ENCODE measurements at regions not wholly inside any gene's neighbourhood (a gene's known extent, or its start where the extent isn't known, plus 50 kb on each side); places are given as distances from the start of the nearest gene placed in this dataset.

DNA sequence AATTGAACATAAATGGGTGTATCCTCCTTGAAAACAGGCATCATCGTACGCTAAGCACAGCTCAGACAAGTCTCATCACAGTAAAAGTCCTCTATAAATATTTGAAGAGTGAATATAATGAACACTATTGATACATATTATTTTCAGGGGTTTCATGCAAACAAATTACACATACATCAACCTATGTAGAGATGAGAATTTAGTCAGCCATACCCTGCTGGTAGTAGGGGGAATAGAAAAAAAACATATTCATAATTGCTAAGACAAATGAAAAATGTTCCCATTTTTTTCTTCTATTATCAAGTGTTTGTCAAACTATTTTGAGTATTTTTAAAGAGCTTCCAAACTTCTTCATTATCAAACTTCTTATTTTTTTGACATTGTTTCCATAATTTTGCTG is 205.6 kb upstream of the SOX5 start:
- no peak for DNase-seq (ENCODE audit: low read depth, low spot score)
- Histone ChIP-seq H3K27ac (ENCODE audit: low read length) (no peak overlapping the region), H3K4me3 (ENCODE audit: low read length) (no peak overlapping the region), H3K4me1 (ENCODE audit: control insufficient read depth, insufficient read depth, low read length) (no peaks in the 10 kb centered on the region), H3K36me3 (ENCODE audit: control insufficient read depth, insufficient read depth, low read length) (no peaks in the 10 kb centered on the region), H3K27me3 (ENCODE audit: control insufficient read depth, insufficient read depth, low read length) (no peaks in the 10 kb centered on the region), H3K9me3 (ENCODE audit: control insufficient read depth, insufficient read depth, low read length) (no peaks in the 10 kb centered on the region)
- no CpG with 5 or more reads among the region's 2 CpGs for WGBS (ENCODE audit: insufficient coverage, insufficient read length)

DNA sequence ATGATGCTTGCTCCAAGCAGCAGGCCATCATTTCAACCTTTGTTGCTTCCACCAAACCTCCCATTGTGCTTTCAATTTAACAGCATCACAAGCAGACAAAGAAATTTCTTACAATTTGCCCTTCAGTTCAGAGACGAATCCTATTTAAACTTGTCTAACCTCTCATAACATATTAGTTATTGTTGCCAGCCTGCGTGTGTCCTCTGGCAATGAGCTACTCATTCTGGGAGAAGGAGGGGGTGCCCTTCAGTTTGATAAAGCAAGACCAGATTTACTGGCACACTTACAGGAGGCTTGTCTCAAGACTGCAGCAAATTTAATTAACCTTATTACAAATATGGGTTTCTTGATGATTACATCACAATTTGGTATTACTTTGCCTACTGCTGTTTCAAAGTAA is 203.6 kb upstream of the SOX5 start:
- Histone ChIP-seq H3K9me3 (ENCODE audit: control insufficient read depth, insufficient read depth, low read length) (no peaks in the 10 kb centered on the region), H3K27me3 (ENCODE audit: control insufficient read depth, insufficient read depth, low read length) (no peaks in the 10 kb centered on the region), H3K4me1 (ENCODE audit: control insufficient read depth, insufficient read depth, low read length) (no peaks in the 10 kb centered on the region), H3K4me3 (ENCODE audit: low read length) (no peak overlapping the region), H3K27ac (ENCODE audit: low read length) (no peak overlapping the region), H3K36me3 (ENCODE audit: control insufficient read depth, insufficient read depth, low read length) (no peaks in the 10 kb centered on the region)
- DNase-seq (ENCODE audit: low read depth, low spot score): no peak
- WGBS (ENCODE audit: insufficient coverage, insufficient read length): no CpG with 5 or more reads among the region's 2 CpGs

DNA sequence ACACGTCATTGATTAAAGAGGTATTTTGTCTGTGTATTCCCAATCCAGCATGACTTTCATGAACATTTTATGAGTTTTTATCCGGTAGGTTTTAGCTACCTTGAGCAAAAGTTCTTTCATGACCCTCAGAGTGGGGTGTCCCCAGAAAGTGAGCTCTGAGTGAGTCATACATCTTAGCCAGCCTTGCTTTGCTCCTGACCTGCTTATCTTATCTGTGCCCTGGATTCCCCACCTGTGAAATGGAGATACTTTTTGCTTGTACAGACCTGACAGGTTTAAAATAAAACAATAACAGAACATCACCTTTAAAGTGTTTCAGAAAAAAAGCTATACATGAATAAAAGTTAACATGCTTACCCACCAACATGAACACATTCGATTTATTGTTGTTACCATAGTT is 202.8 kb upstream of the SOX5 start:
- H3K27me3 ChIP-seq (ENCODE audit: control insufficient read depth, insufficient read depth, low read length): no peaks in the 10 kb centered on the region
- H3K27ac ChIP-seq (ENCODE audit: low read length): no peak overlapping the region
- H3K36me3 ChIP-seq (ENCODE audit: control insufficient read depth, insufficient read depth, low read length): no peaks in the 10 kb centered on the region
- H3K4me3 ChIP-seq (ENCODE audit: low read length): no peak overlapping the region
- WGBS (ENCODE audit: insufficient coverage, insufficient read length): no CpG with 5 or more reads among the region's 3 CpGs
- no peaks in the 10 kb centered on the region for H3K4me1 ChIP-seq (ENCODE audit: control insufficient read depth, insufficient read depth, low read length)
- no peaks in the 10 kb centered on the region for H3K9me3 ChIP-seq (ENCODE audit: control insufficient read depth, insufficient read depth, low read length)
- no peak for DNase-seq (ENCODE audit: low read depth, low spot score)

DNA sequence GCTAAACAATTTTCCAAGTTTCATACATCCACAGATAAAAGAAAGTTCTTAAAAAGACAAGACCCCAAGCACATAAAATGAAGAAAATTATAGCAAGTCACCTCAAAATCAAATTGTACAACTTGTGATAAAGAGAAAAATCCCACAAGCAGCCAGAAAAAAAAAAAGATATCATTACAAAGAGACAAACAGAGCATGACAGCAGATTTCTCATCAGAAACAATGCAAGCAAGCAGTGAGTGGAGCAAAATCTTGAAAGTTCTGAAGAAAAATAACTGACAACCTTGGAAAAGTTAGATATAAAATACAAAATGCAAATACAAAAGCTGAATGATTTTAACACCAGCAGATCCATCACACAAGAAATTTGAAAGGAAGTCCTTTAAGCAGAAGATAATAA is 194.5 kb upstream of the SOX5 start:
- Histone ChIP-seq H3K27me3 (ENCODE audit: control insufficient read depth, insufficient read depth, low read length) (no peaks in the 10 kb centered on the region), H3K4me1 (ENCODE audit: control insufficient read depth, insufficient read depth, low read length) (no peaks in the 10 kb centered on the region), H3K9me3 (ENCODE audit: control insufficient read depth, insufficient read depth, low read length) (no peaks in the 10 kb centered on the region), H3K4me3 (ENCODE audit: low read length) (no peak overlapping the region), H3K36me3 (ENCODE audit: control insufficient read depth, insufficient read depth, low read length) (no peaks in the 10 kb centered on the region), H3K27ac (ENCODE audit: low read length) (no peak overlapping the region)
- no peak for DNase-seq (ENCODE audit: low read depth, low spot score)

DNA sequence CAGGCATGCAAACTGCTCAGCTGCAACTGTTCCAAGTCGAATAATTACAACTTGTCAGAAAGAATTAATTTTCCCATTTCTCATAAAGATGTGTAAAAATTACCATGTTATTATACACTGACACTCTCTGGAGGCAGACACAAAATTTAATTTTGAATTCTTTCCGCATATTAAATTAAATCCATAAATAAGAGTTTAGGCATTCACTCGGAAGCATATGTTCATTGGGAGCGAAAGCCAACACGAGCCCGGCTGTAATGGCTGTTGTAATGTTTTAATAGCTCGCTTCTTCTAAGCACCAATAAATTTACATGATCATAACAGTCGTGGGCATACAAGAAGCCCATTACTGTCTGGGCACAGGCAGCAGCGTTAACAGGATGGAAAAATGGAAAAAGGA is 189.6 kb upstream of the SOX5 start:
- DNase-seq (ENCODE audit: low read depth, low spot score): no peak
- Histone ChIP-seq H3K4me1 (ENCODE audit: control insufficient read depth, insufficient read depth, low read length) (no peaks in the 10 kb centered on the region), H3K4me3 (ENCODE audit: low read length) (no peak overlapping the region), H3K27me3 (ENCODE audit: control insufficient read depth, insufficient read depth, low read length) (no peaks in the 10 kb centered on the region), H3K27ac (ENCODE audit: low read length) (no peak overlapping the region), H3K9me3 (ENCODE audit: control insufficient read depth, insufficient read depth, low read length) (no peaks in the 10 kb centered on the region), H3K36me3 (ENCODE audit: control insufficient read depth, insufficient read depth, low read length) (no peaks in the 10 kb centered on the region)
- WGBS (ENCODE audit: insufficient coverage, insufficient read length): no CpG with 5 or more reads among the region's 9 CpGs

DNA sequence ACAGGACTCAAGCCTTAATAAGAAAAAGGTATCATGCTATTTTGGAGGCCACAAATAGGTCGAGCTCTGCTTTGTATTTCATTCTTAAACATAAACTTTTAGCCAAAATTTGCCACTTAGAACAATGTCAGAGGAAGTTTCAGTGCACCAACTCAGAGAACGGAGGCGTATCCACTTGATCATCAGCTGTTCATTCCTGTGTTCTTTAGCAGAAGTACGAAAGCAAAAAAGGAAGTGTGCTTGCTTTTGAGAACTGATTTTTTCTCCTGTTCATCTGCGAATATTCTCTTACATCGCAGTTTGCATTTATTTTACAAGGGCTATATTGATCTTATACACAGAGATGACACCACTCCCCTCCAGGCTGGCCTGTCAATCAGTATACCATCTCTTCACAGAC is 188.6 kb upstream of the SOX5 start:
- Histone ChIP-seq H3K27me3 (ENCODE audit: control insufficient read depth, insufficient read depth, low read length) (no peaks in the 10 kb centered on the region), H3K4me1 (ENCODE audit: control insufficient read depth, insufficient read depth, low read length) (no peaks in the 10 kb centered on the region), H3K4me3 (ENCODE audit: low read length) (no peak overlapping the region), H3K9me3 (ENCODE audit: control insufficient read depth, insufficient read depth, low read length) (no peaks in the 10 kb centered on the region), H3K36me3 (ENCODE audit: control insufficient read depth, insufficient read depth, low read length) (no peaks in the 10 kb centered on the region), H3K27ac (ENCODE audit: low read length) (no peak overlapping the region)
- no CpG with 5 or more reads among the region's 6 CpGs for WGBS (ENCODE audit: insufficient coverage, insufficient read length)
- DNase-seq (ENCODE audit: low read depth, low spot score): no peak

DNA sequence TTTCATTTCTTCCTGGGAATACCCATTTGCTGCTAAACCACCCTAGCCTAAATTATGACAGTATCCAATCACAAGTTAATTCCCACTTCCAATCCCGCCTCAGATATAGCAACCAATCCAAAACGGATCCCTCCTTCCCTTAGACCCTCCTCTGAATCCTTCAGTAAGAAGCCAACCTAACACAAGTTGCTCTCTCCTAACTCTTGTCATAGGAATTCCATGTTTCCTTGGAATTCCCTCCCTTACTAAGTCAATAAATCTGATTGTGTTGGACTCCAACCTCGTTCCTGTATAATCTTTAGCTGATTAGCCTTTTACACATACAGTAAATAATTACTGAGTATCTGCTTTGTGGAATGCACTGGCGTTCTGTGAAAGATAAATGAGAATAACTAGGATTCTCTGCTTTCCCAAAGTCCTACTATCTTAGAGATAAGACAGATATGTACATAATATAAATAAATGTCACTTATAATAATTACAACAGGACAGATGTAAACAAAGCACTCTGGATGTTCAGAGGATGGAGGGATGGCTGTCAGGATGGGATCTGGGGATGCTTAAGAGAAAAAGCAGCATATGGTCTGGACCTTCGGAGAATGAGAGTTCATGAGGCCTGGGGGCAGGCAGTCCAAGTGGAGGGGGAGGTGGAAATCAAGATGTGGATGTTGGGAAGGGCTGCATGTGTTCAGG is 185.8 kb upstream of the SOX5 start:
- no peak for DNase-seq (ENCODE audit: low read depth, low spot score)
- Histone ChIP-seq H3K9me3 (ENCODE audit: control insufficient read depth, insufficient read depth, low read length) (no peaks in the 10 kb centered on the region), H3K4me3 (ENCODE audit: low read length) (no peak overlapping the region), H3K27ac (ENCODE audit: low read length) (no peak overlapping the region), H3K27me3 (ENCODE audit: control insufficient read depth, insufficient read depth, low read length) (no peaks in the 10 kb centered on the region), H3K4me1 (ENCODE audit: control insufficient read depth, insufficient read depth, low read length) (no peaks in the 10 kb centered on the region), H3K36me3 (ENCODE audit: control insufficient read depth, insufficient read depth, low read length) (no peaks in the 10 kb centered on the region)
- no CpG with 5 or more reads among the region's 5 CpGs for WGBS (ENCODE audit: insufficient coverage, insufficient read length)

DNA sequence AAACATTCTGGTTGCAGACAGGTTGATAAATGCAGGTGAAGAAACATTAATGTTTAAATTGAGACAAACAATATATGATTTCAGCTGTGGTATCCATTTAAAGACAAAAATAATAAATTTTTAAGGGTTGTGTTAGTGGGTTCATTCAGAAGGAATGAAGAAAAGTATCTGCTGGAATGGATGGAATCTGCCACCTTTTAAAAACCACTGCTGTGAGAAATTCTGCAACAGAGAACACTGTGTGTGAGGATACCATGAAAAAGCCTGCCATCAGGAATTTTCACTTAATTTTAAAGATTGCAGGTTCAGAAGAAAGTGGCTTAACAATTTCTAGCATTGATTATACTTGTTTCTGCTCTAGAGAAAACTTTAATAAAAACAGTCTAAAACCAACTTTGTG is 184.6 kb upstream of the SOX5 start:
- Histone ChIP-seq H3K9me3 (ENCODE audit: control insufficient read depth, insufficient read depth, low read length) (no peaks in the 10 kb centered on the region), H3K27me3 (ENCODE audit: control insufficient read depth, insufficient read depth, low read length) (no peaks in the 10 kb centered on the region), H3K27ac (ENCODE audit: low read length) (no peak overlapping the region), H3K36me3 (ENCODE audit: control insufficient read depth, insufficient read depth, low read length) (no peaks in the 10 kb centered on the region), H3K4me1 (ENCODE audit: control insufficient read depth, insufficient read depth, low read length) (no peaks in the 10 kb centered on the region), H3K4me3 (ENCODE audit: low read length) (no peak overlapping the region)
- DNase-seq (ENCODE audit: low read depth, low spot score): no peak

DNA sequence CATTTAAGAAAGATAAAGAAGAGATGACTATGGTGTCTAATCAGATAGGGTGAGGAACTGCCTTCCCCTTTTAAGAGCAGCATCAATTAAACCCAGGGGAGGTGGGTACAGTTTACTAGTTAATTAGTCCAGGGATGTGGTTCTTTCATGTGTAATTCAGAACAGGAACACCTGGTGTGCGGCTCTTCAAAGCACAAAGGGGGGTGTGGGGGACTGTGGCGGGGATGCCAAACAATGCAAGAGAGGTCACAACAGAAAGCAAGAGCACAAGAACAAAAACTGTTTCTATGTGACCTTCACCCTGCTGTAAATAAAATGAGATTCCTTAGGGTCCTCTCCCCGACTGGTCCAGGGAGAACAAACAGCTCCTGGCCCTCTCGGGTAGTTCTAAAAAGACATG is 183.9 kb upstream of the SOX5 start:
- Histone ChIP-seq H3K9me3 (ENCODE audit: control insufficient read depth, insufficient read depth, low read length) (no peaks in the 10 kb centered on the region), H3K4me3 (ENCODE audit: low read length) (no peak overlapping the region), H3K27me3 (ENCODE audit: control insufficient read depth, insufficient read depth, low read length) (no peaks in the 10 kb centered on the region), H3K27ac (ENCODE audit: low read length) (no peak overlapping the region), H3K4me1 (ENCODE audit: control insufficient read depth, insufficient read depth, low read length) (no peaks in the 10 kb centered on the region), H3K36me3 (ENCODE audit: control insufficient read depth, insufficient read depth, low read length) (no peaks in the 10 kb centered on the region)
- WGBS (ENCODE audit: insufficient coverage, insufficient read length): no CpG with 5 or more reads among the region's 4 CpGs
- peak; percentile 29 for DNase-seq (ENCODE audit: low read depth, low spot score)

DNA sequence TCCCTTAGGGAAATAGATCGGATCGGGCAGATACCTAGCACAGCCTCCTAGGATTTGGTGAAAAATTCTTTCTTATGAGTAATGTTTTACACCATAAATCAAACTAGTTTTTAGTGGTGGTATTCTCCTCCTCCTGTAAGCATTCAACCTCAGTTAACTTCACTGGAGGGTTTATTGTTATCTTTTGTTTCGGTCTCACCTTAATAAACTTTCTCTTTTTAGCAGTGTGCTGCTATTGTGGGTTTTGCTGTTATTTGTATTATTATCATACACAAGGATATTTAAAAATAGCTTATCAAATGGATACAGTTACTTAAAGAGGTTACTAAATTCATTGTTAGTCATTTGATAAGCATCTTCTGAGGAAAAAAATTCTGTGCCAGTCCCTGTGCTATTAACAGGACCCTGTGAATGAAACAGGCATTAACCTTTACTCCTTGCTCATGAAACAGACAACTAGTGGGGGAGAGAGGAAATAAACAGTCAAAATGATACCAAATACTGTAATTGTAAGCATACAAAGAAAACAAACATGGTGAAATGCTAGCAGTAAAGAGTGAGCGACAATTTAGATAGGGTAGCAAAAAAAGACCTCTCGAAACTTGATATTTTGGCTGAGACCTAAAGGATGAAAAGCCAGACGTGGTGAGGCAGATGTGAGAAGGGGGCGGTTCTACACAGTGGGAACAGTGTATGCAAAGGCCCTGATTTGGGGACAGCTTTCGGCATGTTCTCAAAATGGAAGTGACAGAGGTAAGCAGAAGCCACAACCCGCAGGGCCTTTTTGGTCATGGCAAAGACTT is 178.7 kb upstream of the SOX5 start:
- H3K4me3 ChIP-seq (ENCODE audit: low read length): no peak overlapping the region
- no peaks in the 10 kb centered on the region for H3K27me3 ChIP-seq (ENCODE audit: control insufficient read depth, insufficient read depth, low read length)
- H3K27ac ChIP-seq (ENCODE audit: low read length): no peak overlapping the region
- H3K36me3 ChIP-seq (ENCODE audit: control insufficient read depth, insufficient read depth, low read length): no peaks in the 10 kb centered on the region
- no peaks in the 10 kb centered on the region for H3K9me3 ChIP-seq (ENCODE audit: control insufficient read depth, insufficient read depth, low read length)
- H3K4me1 ChIP-seq (ENCODE audit: control insufficient read depth, insufficient read depth, low read length): no peaks in the 10 kb centered on the region
- no CpG with 5 or more reads among the region's 9 CpGs for WGBS (ENCODE audit: insufficient coverage, insufficient read length)
- no peak for DNase-seq (ENCODE audit: low read depth, low spot score)

DNA sequence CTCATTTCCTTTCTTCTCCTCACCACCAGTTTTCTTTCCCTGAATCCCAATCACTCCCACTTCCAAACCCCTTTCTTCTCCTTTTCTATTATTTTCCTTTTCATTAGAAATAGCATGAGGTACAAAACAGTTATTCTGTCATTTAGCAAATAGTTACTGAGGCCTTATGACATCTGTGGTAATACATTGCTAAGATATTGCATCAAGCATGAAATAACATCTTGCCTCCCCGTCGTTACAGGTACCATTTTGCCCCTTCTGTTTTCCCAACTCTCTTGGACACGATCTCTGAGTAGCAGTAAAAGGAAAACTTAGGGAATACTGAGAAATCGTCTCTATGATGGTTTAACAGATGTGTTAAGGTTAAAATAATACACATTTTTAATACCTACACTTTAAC is 175.8 kb upstream of the SOX5 start:
- Histone ChIP-seq H3K4me1 (ENCODE audit: control insufficient read depth, insufficient read depth, low read length) (no peaks in the 10 kb centered on the region), H3K36me3 (ENCODE audit: control insufficient read depth, insufficient read depth, low read length) (no peaks in the 10 kb centered on the region), H3K9me3 (ENCODE audit: control insufficient read depth, insufficient read depth, low read length) (no peaks in the 10 kb centered on the region), H3K27ac (ENCODE audit: low read length) (no peak overlapping the region), H3K27me3 (ENCODE audit: control insufficient read depth, insufficient read depth, low read length) (no peaks in the 10 kb centered on the region), H3K4me3 (ENCODE audit: low read length) (no peak overlapping the region)
- no CpG with 5 or more reads among the region's 4 CpGs for WGBS (ENCODE audit: insufficient coverage, insufficient read length)
- DNase-seq (ENCODE audit: low read depth, low spot score): no peak
